Stomach (tissue), 4 donors: ENCODE measurements at regions not wholly inside any gene's neighbourhood (a gene's known extent, or its start where the extent isn't known, plus 50 kb on each side); places are given as distances from the start of the nearest gene placed in this dataset.
"Not testable (repeated sequence)": the region's sequence is repeated elsewhere in the genome, so short reads cannot be mapped to it uniquely, and the experiment has no call there.

Experiments used
- CTCF ChIP-seq, 7 experiments: fragments of 450-650 bp in 4 of 7; fragments of 200-600 bp in 3 of 7; sonication (generic) in 3 of 7; IDR thresholded peaks; one replicate each; pipeline ENCODE4 v1.5.1; 2016 to 2019; ENCODE audit warnings: antibody characterized with exemption in 7 of 7, control low read depth in 2 of 7, mild to moderate bottlenecking in 1 of 7
- POLR2A ChIP-seq, 4 donors: fragments of 450-650 bp; IDR thresholded peaks; one replicate each; pipeline ENCODE4 v1.6.1; 2016; ENCODE audit warnings: antibody characterized with exemption in 4 of 4, control low read depth in 2 of 4, mild to moderate bottlenecking in 1 of 4, moderate library complexity in 1 of 4
- POLR2AphosphoS5 ChIP-seq, 3 donors: sonication (generic); formaldehyde crosslinking; IDR thresholded peaks; one replicate each; pipeline ENCODE4 v1.6.1; 2016; ENCODE audit warnings: antibody characterized with exemption in 3 of 3

DNA sequence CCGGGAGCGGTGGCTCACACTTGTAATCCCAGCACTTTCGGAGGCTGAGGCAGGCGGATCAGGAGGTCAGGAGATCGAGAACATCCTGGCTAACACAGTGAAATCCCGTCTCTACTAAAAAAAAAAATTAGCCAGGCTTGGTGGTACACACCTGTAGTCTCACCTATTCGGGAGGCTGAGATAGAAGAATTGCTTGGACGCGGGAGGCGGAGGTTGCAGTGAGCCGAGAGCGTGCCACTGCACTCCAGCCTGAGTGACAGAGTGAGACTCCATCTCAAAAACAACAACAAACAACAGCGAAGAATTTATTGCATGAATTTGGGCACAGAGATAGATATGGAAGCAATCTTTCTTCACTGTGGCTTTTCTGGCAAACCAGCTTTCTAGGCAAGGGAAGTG lies 432.9 kb downstream of the STK39 start:
- TF ChIP-seq POLR2AphosphoS5, CTCF, POLR2A (IDR thresholded peaks at IDR 0.05): not testable (repeated sequence)
